22Rv1 (cell line): ENCODE measurements at regions not wholly inside any gene's neighbourhood (a gene's known extent, or its start where the extent isn't known, plus 50 kb on each side); places are given as distances from the start of the nearest gene placed in this dataset.

Experiments used
- H3K27ac ChIP-seq: fragments of 450-650 bp; 2 replicates; pipeline ENCODE4 v1.5.1; 2017
- ZFX ChIP-seq: fragments of 450-650 bp; IDR thresholded peaks from 2 replicates; pipeline ENCODE4 v1.6.1; 2017; ENCODE audit warnings: antibody characterized with exemption, borderline replicate concordance
- TF ChIP-seq, protein P1 (sequence below): fragments of 450-650 bp; IDR thresholded peaks from 2 replicates; pipeline ENCODE4 v1.5.1; 2017; ENCODE audit warnings: mild to moderate bottlenecking

DNA sequence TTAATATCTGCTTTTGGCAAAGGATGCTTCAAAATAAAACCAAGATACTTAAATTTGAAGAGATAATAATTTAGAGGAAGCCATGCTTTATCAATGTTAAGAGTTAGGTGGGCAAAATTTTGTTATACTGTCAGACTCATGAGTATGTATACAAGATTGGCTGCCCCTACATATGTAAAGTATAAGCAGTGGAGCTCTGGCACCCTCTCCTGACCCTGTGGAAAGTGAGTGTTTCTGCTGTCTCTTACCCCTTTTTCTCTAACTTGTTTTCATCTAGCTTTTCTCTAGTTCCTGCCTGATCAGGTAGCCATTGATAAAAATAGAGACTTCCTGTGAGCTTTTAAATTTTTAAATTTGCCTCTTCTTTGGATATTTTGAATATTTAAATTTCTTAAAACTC lies 710.9 kb upstream of the SPRY2 start:
- TF ChIP-seq, protein P1, sequence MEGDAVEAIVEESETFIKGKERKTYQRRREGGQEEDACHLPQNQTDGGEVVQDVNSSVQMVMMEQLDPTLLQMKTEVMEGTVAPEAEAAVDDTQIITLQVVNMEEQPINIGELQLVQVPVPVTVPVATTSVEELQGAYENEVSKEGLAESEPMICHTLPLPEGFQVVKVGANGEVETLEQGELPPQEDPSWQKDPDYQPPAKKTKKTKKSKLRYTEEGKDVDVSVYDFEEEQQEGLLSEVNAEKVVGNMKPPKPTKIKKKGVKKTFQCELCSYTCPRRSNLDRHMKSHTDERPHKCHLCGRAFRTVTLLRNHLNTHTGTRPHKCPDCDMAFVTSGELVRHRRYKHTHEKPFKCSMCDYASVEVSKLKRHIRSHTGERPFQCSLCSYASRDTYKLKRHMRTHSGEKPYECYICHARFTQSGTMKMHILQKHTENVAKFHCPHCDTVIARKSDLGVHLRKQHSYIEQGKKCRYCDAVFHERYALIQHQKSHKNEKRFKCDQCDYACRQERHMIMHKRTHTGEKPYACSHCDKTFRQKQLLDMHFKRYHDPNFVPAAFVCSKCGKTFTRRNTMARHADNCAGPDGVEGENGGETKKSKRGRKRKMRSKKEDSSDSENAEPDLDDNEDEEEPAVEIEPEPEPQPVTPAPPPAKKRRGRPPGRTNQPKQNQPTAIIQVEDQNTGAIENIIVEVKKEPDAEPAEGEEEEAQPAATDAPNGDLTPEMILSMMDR, result peak; percentile 22; the same call in 1 of the 2 replicates
- no peak for TF ChIP-seq ZFX
- no peak overlapping the region for H3K27ac ChIP-seq

DNA sequence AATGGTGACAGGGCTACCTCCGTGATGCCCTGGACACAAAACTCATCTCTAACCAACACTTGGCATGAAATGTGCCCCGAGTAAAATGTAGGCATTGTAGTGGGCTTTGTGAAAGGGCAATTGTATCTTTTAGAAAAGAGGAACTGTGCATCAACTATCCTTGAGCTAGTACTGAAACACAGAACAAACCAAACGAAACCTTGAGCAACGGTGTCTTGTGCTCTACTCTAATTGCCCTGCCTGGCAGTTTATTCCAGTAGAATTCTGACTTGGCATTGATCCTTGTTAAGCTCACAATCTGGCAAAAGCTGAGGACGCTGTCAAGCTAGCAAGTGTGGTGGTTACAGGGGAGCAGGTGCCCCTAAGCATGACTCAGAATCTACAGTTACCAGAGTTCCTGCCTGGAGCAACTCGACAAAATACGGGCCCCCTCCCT lies 707.1 kb upstream of the SPRY2 start:
- TF ChIP-seq ZFX, result no peak
- TF ChIP-seq, protein P1, result no peak
- H3K27ac ChIP-seq, result no peak overlapping the region

DNA sequence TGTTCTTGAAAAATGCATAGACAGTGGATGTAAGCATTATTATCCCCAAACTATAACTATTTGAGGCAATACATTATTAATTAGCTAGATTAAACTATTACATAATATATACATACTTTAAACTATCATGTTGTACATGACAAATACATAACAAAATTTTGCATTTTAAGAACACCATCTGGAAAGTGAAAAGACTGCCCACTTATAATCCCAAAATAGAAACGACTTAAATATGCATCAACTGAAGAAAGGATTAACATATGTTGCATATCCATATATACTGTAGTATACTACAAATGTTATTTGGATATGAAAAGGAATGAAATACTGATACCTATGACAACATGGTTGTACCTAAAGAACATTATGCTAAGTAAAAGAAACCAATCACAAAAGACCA lies 700.8 kb upstream of the SPRY2 start:
- TF ChIP-seq, protein P1, result no peak
- no peak for TF ChIP-seq ZFX
- no peak overlapping the region for H3K27ac ChIP-seq

DNA sequence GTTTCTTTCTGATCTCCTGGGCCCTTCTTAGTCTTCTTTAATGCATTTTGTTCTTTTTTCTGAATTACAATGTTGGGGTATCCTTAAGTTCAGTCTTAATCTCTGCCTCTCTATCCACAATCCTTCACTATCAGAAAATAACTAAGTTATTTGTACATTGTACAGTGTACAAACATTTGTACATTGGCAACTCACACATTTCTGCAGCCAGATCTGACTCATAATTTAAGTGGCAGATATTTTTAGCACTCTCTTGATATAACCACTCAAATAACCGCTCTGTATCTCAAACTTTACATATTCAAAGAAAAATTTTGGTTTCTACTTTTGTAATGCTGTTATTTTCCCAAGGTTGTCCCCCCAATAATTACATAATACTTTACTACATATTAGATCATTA lies 691.1 kb upstream of the SPRY2 start:
- TF ChIP-seq, protein P1, result no peak
- TF ChIP-seq ZFX, result no peak
- no peak overlapping the region for H3K27ac ChIP-seq

DNA sequence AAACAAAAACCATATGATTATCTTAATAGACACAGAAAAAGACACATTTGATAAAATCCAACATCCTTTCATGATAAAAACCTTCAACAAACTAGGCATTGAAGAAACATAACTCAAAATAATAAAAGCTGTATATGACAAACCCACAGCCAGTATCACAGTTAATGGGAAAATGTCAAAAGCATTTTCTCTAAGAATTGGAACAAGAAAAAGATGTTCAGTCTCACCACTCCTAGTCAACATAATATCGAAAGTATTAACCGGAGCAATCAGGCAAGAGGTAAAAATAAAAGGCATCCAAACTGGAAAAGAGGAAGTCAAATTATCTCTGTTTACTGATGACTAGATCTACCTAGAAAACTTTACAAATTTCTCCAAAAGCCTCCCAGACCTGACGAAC lies 684.2 kb upstream of the SPRY2 start:
- H3K27ac ChIP-seq, result no peak overlapping the region
- TF ChIP-seq, protein P1, result no peak
- TF ChIP-seq ZFX, result no peak

DNA sequence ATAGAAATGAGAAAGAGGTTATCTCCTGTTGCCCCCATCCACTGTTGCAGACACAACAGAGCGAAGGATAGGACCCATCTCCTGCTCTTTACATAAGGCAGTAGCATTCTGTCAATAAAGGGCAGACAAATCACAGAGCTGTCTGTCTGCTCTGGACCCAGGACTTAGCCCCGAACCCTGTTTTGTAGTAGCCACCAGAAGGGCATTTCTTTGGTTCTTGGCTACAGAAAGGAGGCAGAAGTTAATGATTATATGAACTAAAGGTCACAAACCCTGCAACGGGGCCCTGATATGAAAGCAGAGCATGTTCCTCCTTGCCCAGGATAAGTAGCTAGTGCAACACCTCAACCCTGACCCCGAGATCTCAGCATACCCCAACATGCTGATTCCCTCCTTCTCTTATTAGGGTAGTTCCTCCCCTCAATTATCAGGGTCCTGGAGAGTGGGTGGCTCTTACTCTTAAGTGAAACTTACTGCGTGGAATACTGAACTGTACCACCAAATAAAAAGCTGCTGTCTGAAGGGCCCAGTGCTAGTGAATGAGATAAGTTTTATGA lies 680.4 kb upstream of the SPRY2 start:
- no peak overlapping the region for H3K27ac ChIP-seq
- TF ChIP-seq, protein P1, result no peak
- no peak for TF ChIP-seq ZFX

DNA sequence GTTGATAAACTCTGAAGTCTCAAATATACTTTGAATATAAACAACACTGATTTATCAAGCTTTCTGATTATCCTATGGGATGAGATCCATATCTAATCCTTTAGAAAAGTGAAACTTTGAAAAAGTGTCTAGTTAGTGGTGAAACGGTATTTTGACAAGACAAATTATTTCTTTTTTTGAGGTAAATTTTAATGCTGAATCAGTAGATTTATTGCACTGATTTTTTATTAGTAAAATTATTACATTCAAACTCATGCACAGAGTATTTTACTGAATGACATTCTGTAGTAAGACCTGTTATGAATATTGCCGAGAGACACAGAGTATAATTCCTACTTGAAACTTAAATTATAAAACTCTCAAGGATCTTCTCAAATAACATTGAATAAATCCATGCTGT lies 679.1 kb upstream of the SPRY2 start:
- H3K27ac ChIP-seq, result no peak overlapping the region
- TF ChIP-seq, protein P1, result no peak
- TF ChIP-seq ZFX, result no peak
